ENCODE measurements at regions not wholly inside any gene's neighbourhood (a gene's known extent, or its start where the extent isn't known, plus 50 kb on each side); places are given as distances from the start of the nearest gene placed in this dataset.
A peak's percentile ranks its signal among the peaks of the same experiment; 100 is the strongest.

GRCh38 chr2:196284144-196284844, 112.9 kb upstream of the STK17B start:
- no peak for DNase-seq

- DNase-seq: no peak
Observed at GRCh38 chr2:196284866-196285557, 113.6 kb upstream of the STK17B start.

- DNase-seq: no peak
Observed at GRCh38 chr2:196286821-196287220, 115.4 kb upstream of the STK17B start.

- no peak for DNase-seq
Observed at GRCh38 chr2:196287523-196287922, 116.1 kb upstream of the STK17B start.

GRCh38 chr2:196288006-196288538, 116.7 kb upstream of the STK17B start:
- DNase-seq: no peak

GRCh38 chr2:196289000-196289399, 117.6 kb upstream of the STK17B start:
- no peak for DNase-seq

GRCh38 chr2:196290136-196290535, 118.8 kb upstream of the STK17B start:
- no peak for DNase-seq

GRCh38 chr2:196290569-196290968, 119.2 kb upstream of the STK17B start:
- DNase-seq: no peak

- no peak for DNase-seq
Observed at GRCh38 chr2:196291426-196291825, 120.0 kb upstream of the STK17B start.

GRCh38 chr2:196291873-196292800, 120.8 kb upstream of the STK17B start:
- no peak for DNase-seq

GRCh38 chr2:196293751-196294515, 122.6 kb upstream of the STK17B start:
- no peak for DNase-seq

GRCh38 chr2:196294516-196294909, 123.1 kb upstream of the STK17B start:
- no peak for DNase-seq

- DNase-seq: no peak
Observed at GRCh38 chr2:196295005-196295404, 123.6 kb upstream of the STK17B start.

- peak; percentile 27 for DNase-seq
Observed at GRCh38 chr2:196298106-196298723, 126.8 kb upstream of the STK17B start.

- DNase-seq: no peak
Observed at GRCh38 chr2:196307775-196308305, 136.5 kb upstream of the STK17B start.

- DNase-seq: no peak
Observed at GRCh38 chr2:196309691-196310090, 138.3 kb upstream of the STK17B start.

GRCh38 chr2:196314157-196314556, 142.8 kb upstream of the STK17B start:
- DNase-seq: no peak

- no peak for DNase-seq
Observed at GRCh38 chr2:196314780-196315179, 143.4 kb upstream of the STK17B start.

- DNase-seq: no peak
Observed at GRCh38 chr2:196315388-196316049, 144.1 kb upstream of the STK17B start.

- DNase-seq: no peak
Observed at GRCh38 chr2:196316050-196316430, 144.7 kb upstream of the STK17B start.
